PC-9 (cell line): ENCODE measurements at regions not wholly inside any gene's neighbourhood (a gene's known extent, or its start where the extent isn't known, plus 50 kb on each side); places are given as distances from the start of the nearest gene placed in this dataset.

Experiments
- EZH2 ChIP-seq: fragments of 200-600 bp; sonication (generic); IDR thresholded peaks from 2 replicates; pipeline ENCODE4 v1.8.0; 2017; ENCODE audit warnings: antibody characterized with exemption, low read depth
- TF ChIP-seq, protein P1 (sequence below): fragments of 200-600 bp; sonication (generic); conservative IDR thresholded peaks from 2 replicates; pipeline ENCODE4 v1.6.1; 2017; ENCODE audit warnings: mixed run types, antibody characterized with exemption, mild to moderate bottlenecking, moderate library complexity

- no peak for TF ChIP-seq EZH2
- TF ChIP-seq, protein P1, sequence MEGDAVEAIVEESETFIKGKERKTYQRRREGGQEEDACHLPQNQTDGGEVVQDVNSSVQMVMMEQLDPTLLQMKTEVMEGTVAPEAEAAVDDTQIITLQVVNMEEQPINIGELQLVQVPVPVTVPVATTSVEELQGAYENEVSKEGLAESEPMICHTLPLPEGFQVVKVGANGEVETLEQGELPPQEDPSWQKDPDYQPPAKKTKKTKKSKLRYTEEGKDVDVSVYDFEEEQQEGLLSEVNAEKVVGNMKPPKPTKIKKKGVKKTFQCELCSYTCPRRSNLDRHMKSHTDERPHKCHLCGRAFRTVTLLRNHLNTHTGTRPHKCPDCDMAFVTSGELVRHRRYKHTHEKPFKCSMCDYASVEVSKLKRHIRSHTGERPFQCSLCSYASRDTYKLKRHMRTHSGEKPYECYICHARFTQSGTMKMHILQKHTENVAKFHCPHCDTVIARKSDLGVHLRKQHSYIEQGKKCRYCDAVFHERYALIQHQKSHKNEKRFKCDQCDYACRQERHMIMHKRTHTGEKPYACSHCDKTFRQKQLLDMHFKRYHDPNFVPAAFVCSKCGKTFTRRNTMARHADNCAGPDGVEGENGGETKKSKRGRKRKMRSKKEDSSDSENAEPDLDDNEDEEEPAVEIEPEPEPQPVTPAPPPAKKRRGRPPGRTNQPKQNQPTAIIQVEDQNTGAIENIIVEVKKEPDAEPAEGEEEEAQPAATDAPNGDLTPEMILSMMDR = no peak
Observed at GRCh38 chr11:93905384-93905783, 55.0 kb upstream of the VSTM5 start.
